8988T (cell line): ENCODE measurements at regions not wholly inside any gene's neighbourhood (a gene's known extent, or its start where the extent isn't known, plus 50 kb on each side); places are given as distances from the start of the nearest gene placed in this dataset.
"Not testable (repeated sequence)": the region's sequence is repeated elsewhere in the genome, so short reads cannot be mapped to it uniquely, and the experiment has no call there.

Experiments
- DNase-seq: peaks from one replicate; pipeline ENCODE4 v3.0.0; 2011

DNA sequence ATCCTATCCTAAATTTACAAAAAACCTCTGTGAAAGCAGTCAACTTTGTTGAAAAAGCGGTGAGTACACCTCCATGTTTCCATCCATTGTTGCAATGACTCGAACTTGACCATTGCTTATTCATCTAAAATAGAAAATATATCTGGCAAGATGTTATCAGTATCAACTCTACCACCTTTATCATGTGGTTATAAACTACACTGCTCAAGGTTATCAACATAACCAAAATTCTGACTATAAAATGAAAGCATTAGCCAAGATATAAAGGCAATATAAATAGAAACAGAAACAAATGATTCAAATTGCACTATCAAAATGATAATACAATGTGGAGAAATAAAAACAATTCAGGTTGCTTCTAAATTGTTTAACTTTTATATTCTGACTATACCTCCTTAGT, 150.0 kb downstream of the AVL9 start:
- not testable (repeated sequence) for DNase-seq

DNA sequence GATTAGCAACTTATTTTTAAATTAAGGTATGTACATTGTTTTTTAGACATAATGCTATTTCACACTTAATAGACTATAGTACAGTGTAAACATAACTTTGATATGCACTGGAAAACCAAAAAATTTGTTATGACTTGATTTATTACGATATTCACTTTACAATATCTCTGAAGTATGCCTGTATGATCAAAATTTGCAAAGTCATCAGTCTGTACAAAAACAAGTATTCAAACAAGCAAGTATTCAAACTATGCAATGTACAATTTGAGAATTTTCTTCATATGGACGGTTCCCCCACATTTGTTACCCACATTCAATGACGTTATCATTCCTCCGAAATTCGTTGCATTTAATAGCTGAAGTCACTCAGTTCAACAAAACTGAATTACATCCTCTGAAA, 147.9 kb downstream of the AVL9 start:
- no peak for DNase-seq

DNA sequence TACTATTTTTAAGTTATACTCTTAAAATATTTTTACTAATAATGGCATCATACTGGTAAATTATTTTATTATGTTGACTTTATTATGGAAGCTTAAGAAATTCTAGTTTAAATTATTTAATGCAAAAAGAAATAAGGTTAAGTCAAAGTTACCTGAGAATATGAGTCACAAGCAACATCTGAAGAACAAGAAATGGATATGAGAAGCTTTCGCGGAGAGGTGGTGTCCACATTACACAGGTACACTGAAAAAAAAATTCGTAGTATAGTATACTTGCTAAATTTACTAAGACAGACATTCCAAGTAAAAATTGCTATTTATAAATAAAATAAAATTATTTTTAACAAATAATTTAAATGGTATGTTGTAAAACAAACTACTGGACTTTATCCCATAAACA, 143.8 kb downstream of the AVL9 start:
- DNase-seq, result no peak

DNA sequence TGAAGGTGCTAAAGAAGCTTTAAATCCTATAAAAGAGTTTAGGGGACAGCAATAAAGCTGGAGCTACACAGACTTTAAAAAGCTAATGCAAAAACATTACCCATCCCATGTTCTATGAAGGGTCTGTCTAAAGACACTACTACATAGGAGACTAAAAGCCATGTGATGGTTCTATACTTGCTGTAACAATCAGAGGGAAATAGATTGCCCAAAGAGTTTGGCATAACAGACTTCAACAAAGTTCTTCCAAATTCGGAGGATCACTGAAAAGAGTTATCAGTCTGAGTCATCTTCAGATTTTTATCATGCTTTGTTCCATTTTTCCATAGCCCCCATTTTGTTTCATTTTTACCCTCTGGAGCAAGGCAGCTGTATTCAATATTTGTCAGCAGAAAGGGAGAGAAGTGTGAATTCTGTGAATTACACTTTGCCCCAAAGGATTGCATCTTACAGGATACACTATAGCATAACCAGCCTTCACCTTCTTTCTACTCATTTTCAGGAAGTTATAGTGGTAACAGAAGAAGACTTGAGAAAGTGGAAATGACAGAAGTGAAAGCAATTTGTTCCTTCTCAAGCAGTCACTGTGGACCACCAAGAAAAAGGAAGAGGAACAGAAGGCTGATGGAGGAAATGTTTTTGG, 143.3 kb downstream of the AVL9 start:
- DNase-seq, result not testable (repeated sequence)
